ENCODE measurements at regions not wholly inside any gene's neighbourhood (a gene's known extent, or its start where the extent isn't known, plus 50 kb on each side); places are given as distances from the start of the nearest gene placed in this dataset.

GRCh38 chr6:41471064-41471895 lies 74.9 kb upstream of the FOXP4 start:
- TF ChIP-seq CTCF (IDR thresholded peaks at IDR 0.05 in 8 of 11, conservative IDR thresholded peaks at IDR 0.05 in 3 of 11) = no peak
- TF ChIP-seq POLR2A (IDR thresholded peaks at IDR 0.05) = no peak
- no peak for TF ChIP-seq POLR2AphosphoS5 (IDR thresholded peaks at IDR 0.05)

All from spleen (tissue), 7 donors.